Activated T-cell treated with anti-CD3 and anti-CD28 coated beads for 4 hours (primary cell): ENCODE measurements at regions not wholly inside any gene's neighbourhood (a gene's known extent, or its start where the extent isn't known, plus 50 kb on each side); places are given as distances from the start of the nearest gene placed in this dataset.

ENCODE experiments used
- DNase-seq: peaks from one replicate; pipeline ENCODE4 v3.0.0-alpha.2; 2020

DNA sequence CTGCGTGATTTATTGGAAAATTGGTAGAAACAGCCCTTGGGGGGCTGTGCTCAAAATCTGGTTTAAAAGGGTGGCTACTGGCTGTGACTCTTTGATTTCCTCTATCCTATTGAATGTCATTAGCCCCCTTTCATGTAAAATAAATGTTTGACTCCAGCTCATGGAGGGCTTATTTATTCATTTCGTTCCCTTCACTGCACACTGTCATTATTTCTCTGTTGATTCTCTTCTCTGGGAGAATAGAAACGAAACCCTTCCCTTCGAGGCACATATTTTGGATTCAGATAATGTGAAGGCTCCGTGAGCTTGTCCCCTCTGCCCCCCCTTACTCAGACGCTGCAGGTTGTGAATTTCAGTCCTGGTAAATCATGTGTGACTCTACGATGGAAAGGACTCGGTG is 203.9 kb upstream of the GPR26 start:
- DNase-seq: no peak

DNA sequence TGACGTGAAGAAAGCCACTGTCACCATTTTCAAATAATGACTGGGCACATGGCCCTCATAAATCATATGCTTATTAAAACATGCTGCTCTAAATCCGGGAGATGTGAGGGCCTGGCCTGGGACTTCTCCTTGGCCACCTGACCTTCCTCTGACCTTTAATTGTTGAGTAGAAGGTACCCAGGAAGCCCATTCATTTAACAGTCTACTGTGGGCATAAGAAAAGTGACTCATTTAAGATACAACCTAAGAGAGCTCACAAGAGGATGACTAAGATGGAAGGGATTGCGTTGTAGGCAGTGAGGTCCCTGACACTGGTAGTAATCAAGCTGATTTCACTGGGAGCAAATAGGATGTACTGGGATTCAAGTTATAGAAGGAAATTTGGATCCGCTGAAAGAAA is 203.4 kb upstream of the GPR26 start:
- DNase-seq: no peak

DNA sequence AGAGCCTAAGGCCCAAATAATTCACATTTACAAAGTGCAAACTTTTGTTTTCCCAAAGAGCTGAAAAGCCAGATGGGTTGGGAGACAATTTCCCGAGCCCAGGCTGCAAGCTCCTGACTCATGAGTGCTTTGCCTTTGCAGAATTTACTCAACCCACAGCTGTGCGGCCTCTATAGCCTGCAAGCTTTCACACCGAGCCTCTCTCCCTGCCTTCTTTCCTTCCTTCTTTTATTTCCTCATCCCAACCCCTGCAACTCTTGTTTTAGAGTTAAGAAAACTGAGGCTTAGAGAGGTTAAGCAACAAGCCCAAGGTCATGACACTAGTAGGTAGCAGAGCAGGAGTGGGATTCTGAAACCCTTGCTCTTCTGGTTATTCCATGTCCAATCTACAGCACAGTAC is 203.0 kb upstream of the GPR26 start:
- no peak for DNase-seq

DNA sequence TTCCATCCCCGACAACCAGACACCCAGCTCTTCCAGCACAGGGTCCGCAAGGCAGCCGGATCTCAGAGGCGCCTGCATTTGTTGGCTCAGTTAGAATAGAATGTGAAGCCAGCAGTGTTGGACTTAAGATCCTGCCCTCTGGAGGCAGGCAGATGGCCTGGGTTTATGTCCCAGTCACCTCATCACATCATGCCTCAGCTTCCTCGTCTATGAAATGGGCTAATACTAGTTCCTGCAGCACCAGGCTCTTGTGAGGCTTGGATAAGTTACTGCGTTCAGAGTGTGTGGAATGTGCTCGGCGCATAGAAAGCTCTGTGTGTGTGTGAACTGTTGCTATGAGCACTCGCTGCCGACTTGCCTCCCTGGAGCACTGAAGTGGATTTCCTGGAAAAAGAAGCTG is 202.5 kb upstream of the GPR26 start:
- DNase-seq: no peak

DNA sequence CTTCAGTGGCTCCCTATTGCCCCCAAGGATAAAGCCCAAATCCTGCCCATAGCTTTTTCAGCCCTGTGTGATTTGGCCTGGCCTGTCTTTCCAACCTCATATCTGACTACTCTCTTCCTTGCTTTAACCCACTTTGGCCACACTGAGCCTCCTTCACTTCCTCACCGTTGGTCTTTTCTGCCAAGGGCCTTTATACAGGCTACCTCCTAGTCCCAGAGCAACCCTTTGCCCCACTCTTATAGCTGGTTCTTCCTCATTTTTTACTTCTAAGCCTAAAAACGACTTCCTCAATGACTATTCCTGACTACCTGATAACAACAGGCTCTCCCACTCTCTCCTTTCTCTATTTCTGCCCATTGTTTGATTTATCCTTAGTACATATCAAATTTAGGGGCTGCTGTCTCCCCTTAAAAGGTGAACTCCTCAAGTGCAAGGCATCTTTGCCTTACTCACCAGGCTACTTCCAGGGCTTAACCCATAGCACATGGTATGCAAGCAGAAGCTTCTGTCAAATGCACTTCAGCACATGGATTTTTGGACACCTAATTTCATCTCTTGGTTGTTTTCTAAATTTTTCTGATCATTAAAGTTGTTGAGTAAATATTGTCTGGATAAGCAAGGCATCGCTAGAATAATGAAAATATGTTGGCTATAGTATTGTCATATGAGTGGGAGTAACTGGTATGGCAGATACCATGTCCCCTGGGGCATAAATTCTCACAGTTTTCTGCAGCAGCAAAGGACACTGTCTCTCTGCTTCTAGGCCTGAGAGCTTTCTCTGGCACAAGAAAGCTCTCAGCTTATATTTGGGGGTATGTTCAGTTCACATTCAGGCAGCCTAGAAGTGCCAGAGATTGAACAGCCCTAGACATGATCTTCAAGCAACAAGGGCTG is 201.5 kb upstream of the GPR26 start:
- DNase-seq: no peak

DNA sequence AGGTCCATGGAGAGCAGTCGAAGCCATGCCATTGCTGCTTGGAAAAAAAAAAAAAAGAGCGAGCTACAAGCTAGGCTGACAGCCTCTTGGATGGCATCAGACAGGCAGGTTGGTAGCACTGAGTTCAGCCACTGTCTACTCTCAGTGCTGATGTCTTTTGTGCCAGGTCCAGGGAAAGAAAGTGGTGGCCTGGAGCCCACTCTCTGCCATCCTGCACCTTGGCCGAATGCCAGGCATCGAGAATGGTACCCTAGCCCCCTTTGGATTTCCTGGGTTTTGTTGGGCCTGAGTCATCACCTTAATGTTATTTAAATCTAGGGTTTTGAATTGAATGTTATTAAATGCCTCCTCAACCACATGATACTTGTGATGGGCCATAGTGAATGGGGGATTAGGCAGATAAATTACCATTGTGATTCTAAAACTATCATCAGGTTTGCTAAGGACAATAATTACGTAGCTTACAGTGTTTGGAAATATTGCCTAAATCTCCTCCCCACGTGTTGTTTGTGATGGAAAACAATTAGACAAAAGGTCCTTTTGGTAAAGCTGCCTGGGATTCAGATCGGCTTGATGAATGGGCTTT is 195.7 kb upstream of the GPR26 start:
- DNase-seq: no peak

DNA sequence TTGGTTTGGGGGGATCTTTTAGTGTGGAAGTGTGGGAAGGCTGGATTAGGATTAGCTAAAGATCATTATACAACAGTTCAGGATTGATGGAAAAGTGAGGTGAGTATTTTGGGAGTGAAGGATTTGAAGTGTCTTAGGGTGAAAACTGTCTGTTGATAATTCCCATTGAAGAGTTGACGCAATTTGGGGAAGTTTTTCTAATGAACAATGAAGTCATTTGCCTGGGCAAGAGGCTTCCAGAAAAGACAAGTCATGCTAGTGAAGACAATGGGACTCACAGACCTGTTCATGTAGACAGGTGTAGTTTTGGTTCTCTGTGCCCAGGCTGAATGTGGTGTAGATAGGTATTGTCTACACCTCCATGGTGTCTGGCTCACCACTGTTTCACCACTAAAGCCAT is 194.3 kb upstream of the GPR26 start:
- no peak for DNase-seq

DNA sequence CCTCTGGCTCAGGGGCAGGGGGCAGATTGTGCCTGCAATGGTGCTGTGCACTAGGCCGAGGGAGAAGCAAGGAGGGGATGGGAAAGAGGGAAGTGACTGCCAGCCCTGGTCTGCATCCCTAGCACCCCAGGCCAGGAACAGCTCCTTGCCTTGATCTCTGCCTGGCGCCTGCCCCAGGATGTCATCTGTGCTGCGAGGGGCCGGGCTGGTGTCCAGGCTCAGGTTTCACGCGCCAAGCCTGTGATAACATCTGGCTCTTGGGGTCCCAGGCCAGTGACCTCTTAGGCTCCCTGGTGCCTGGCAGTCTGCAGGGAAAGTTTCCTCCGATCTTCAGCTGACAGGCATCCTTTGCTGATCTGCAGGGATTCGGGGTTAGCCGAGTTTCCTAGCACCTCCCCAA is 193.5 kb upstream of the GPR26 start:
- DNase-seq: no peak

DNA sequence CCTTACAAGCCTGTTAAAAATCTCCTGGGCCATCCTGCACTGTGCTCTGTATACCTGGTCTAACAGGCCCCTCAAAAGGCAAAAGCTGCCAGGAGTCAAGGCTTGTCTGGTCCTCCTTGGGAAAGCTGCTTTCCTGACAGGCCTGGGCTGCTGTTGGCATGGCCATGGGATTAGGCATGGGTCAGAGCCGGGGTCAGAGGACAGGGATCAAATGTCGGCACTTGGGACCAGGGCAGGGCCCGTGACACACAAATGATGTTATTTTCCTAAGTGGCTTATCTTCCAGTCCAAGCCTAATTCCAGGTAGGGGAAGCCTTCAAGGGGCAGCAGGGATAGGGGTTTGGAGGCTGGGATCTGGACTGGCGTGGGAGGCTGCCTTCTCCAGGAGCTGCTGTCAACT is 191.5 kb upstream of the GPR26 start:
- no peak for DNase-seq

DNA sequence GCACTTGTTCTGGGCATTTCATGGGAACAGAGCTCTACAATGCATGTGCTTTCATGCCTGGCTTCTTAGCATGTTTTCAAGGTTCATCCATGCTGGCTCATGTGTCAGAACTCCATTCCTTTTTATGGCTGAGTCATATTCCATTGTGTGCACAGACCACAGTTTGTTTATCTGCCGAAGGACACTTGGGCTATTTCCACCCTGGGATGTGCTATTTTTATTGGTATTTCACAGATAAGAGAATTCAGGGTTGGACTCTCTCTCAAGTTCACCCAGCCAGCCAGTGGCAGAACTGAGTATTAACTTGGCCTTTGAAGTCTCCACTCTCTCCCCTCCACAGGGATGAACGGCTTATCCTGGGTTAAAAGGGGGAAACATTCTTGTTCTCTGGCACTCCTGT is 190.7 kb upstream of the GPR26 start:
- DNase-seq: no peak

DNA sequence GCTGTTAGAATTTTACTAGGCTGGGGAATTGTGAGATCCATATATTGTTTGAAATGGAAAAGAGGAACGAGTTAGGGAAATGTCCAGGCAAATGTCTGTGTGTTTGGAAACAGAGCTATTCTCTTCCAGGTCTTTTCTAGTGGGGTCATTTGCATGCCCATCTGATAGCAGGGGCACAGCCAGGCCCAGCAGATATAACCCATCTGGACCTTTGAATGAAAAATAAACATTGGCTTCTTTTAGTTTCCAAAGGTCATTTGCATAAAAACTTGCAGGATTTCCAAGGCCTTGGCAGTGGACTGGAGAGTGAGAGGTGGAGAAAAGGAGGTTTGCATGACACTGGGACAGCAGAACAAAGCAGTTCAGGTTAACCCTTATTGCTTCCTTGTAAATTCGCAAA is 188.0 kb upstream of the GPR26 start:
- DNase-seq: no peak

DNA sequence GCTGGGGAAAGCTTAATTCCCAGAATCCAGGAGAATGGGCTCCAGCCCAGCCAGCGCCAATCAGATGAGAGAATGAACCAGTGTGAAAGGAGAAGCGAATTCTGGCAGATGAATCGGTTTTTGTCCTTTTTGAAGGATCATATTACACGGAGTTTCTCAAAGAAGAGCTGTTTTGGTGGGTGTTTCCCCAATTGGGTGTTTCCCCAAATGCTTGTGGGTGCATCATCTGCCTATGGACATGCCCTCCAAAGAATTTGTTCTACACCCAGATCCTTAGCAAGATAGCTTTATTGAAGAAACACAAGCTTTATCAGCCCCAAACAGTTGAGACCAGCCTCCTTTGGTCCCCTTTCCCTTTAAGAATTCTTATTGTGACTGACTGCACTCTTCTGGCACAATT is 186.5 kb upstream of the GPR26 start:
- no peak for DNase-seq

DNA sequence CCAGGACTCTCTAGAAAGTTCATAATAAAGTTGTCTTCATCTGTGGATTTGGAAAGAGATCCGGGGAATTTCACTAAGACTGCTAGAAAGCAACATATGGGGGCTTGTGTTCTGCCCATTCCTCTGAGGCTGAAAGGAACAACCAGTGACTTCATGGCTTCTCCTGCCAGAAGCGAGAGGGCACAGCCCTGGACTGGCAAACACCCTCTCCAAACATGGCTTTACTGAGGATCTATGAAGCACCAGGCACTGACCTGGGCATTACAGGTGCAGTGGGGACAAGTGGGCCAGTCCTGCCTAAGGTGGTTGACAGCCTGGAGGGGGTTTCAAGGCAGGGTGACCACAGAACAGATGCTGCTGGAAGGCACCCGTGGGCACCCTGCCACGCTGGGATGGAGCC is 185.8 kb upstream of the GPR26 start:
- no peak for DNase-seq

DNA sequence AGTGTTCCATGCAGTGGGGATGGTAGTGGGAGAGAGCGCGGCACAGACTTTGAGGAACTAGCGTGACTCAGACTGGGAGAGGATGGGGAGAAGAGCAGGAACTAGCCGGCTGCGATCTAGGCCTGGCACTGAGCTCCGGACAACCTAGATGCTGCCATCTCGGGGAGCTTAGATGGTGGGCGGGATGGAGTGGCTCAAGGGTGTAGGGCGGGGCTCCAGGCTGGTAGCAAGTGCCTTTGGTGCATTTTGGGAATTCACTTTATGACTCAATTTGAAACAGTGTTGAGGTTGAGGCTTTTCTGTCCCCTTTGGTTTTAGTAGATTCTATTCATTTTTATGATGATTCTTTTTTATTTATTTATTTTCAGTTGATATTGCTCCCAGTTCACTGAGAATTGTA is 185.3 kb upstream of the GPR26 start:
- DNase-seq: no peak

DNA sequence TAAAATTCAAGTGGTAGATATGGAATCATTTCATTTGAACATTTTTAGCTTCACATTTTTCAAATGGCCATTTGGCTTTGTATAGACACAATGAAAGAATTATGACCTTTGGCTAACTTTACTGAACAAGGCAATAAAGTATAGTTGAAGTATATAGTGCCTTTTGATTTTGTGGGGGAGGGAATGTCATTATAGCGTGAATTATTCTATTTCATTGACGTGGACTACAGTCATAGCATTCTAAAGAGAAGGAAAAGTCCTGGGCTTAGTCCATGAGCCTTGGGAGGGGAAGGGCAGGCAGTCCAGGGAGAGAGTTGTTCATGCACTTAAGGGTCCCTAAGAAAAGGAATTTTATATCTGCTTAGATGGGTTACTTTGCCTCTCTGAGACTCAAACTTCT is 181.4 kb upstream of the GPR26 start:
- DNase-seq: no peak

DNA sequence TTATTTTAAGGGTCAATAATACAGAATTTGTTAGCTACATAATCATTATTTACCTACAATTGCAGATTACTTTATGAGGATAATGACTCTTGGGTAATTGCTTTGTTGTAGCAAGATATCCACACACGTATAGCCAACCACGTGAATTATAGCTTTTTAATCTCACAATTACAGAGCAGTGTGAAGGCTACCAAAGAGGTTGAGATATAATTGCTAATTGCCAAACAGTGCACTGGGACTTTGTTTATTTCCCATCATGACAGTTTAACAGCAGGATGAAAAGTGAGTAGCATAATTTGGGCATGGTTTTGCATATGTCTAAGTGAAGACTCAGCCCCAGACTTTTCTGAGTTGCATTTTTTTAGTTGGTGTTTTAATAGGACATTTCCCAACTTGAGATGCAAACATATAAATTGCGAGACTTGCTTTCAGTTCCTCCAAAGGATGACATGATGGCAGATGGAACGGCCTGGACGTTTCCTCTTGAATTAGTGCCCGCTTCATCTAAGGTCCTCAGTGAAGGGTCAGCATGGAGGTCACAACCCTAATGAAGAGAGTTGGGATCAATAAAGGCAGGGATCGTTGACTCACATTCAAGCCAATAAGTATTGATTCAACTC is 180.7 kb upstream of the GPR26 start:
- DNase-seq: no peak

DNA sequence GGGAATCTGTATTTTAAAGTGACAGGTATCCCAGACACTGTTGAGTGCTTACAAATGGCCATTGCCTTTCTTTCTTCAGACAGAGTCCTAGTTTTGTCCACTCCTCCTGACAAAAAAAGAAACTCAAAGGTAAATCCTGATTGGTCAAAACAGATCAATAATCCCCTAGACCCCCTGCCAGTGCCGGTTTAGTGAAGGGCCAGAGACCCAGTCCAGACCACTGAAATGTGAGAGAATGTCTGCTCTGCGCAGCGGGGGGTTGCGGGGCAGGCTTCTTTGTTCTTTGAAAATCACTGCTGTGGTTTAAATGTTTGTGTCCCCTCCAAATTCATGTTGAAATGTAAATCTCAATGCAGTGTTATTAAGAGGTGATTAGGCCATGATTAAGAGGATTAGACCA is 177.7 kb upstream of the GPR26 start:
- no peak for DNase-seq

DNA sequence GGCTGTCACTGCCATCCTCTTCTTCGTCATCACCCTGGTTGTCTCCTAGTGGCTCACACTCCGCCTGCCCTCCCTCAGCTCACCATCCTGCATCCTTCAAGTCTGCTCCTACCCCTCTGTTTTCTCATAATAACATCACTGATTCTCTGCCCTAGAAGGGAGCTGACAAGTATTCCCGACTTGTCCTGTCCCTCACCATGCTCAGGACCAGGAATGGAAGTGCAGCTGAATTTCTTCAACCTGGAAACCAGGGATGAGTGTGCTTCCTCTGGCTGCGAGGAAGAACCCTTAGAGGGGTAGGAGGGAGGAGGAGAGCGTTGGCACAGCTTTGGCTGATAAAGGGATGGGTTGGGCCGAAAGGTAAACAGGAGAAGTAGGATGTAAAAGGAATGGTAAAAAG is 174.8 kb upstream of the GPR26 start:
- no peak for DNase-seq

DNA sequence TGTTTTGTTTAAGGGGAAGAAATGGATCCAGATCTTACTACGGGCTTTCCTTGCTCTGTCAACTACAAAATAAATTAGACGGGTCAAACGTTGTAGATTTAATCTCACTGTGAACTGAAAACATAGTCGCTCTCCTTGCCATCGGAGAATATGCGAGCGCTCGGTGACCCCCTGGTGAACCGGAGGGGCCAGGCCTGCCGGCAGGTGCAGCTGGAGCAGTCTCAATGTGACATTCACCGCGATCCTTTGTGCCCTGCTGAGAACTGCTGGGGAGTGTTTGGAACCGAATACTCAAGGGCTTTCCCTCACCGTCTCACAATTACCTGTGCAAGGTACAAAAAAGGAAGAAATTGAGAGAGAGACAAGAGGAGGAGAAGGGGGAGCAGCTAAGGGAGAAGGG is 174.1 kb upstream of the GPR26 start:
- DNase-seq: no peak

DNA sequence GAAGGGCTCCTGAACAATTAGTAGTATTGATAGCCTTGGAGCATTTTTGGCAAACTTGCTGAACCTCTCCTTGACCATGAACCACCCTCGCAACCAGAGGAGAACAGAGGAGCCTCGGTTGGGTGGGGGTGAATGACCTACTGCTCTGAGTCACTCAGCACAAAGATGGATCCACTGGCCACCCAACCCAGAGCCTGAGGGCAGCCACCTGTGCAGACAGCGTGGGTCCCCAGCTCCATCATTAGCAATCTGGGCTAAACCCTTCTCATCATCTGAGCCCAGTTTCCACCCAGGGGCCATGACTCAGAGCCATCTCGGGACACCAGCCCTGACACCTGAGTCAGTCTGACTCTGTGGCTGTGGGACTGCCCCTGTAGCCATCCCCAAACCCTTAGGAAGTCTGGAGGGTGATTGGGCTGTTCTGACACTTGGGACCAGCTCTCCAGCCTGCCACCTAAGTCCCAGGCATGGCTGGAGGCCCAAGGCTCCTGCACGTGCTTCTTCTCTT is 171.8 kb upstream of the GPR26 start:
- DNase-seq: no peak

DNA sequence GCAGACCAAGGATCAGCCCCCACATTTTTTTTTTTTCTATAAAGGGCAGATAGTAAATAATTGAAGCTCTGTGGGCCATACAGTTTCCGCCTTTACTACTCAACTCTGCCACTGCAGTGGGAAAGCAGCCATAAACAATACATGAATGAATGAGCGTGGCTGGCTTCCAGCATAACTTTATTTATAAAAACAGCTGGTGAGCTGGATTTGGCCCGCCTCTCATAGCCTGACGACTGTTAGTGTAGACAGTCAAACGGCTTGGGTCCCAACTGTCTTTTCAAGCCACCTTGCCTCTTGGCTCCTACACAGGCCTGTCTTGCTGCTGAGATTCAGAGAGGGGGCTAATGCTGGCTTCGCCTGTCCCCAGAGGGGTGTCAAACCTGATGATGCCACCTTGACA is 169.8 kb upstream of the GPR26 start:
- no peak for DNase-seq

DNA sequence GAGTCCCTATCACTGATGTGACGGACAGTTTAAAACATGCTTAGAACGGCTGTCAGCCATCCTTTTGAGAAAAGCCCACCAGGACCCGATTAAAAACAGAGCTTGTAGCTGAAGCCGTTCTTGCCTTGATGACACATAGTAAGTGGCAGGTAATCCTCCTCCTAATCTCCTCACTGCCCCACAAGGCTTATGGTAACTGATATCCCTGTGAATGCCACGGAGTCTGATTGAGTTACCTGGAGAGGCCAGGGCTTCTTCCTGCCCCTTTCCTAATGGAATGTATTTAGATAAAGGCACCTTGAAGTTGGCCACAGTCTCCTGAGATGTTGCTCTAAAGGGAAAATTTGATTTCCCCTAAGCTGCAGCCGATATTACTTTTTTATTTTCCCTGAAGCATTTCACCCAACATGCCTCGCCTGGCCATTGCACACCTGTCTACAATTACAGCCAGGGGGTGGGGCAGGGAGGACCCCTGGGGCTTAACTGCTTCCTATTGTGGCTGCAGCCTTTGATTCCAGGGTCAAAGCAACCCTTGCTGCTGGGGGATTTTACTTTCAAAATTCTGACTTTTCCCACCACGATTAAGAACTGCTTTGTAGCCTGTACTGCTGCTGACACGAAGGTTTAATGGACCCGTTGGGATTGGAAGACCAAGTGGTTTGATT is 169.0 kb upstream of the GPR26 start:
- DNase-seq: no peak

DNA sequence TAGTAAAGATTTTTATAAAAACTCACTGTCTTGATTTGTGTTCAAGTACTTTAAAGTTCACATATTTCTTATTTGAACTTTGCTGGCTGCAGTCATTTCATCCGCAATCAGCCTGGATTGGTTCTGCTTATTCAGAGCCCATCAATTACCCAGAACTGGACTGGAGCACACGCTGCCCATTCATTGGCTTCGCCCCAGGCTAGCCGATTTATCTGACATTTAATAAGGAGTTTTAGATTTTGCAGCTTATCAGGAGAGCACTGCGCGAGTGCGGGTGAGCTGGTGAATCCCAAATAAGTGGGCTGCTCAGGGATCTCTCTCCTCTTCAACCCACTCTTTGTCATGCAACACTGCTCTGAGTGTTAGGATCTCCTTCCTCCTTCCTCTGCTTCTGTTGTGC is 166.0 kb upstream of the GPR26 start:
- no peak for DNase-seq

DNA sequence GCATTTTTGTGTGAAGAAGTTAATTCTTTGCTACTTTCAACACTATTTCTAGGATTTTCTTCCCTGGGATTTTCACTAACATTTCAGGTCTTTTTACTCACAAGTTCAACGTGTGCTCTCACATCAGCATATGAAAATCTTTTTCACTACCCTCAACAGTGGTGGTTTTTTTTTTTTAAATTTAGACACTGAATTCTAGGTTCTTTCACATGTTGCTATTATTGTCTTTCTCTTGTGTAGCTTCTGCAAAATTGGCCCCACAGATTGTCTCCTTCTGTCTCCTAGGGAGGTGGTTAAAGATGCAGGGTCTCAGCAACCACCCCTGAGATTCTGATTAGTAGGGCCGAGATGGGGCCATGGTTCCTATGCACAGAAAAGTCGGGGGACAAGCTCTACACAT is 165.0 kb upstream of the GPR26 start:
- no peak for DNase-seq
